ENCODE measurements at regions not wholly inside any gene's neighbourhood (a gene's known extent, or its start where the extent isn't known, plus 50 kb on each side); places are given as distances from the start of the nearest gene placed in this dataset.

GRCh38 chr7:121525155-121525819, 129.2 kb upstream of the FAM3C start:
- no peak for DNase-seq (ENCODE audit: low spot score)

- DNase-seq (ENCODE audit: low spot score) = no peak
These were observed 125.7 kb upstream of the FAM3C start for GRCh38 chr7:121521711-121522400.

- DNase-seq (ENCODE audit: low spot score) = no peak
These were observed 124.8 kb upstream of the FAM3C start for GRCh38 chr7:121520911-121521310.

- DNase-seq (ENCODE audit: low spot score) = no peak
These were observed 123.7 kb upstream of the FAM3C start for GRCh38 chr7:121519548-121520521.

- DNase-seq (ENCODE audit: low spot score) = no peak
These were observed 121.5 kb upstream of the FAM3C start for GRCh38 chr7:121517591-121517990.

- DNase-seq (ENCODE audit: low spot score) = no peak
These were observed 120.7 kb upstream of the FAM3C start for GRCh38 chr7:121516821-121517220.

GRCh38 chr7:121515630-121516401, 119.7 kb upstream of the FAM3C start:
- no peak for DNase-seq (ENCODE audit: low spot score)

- DNase-seq (ENCODE audit: low spot score) = no peak
These were observed 119.1 kb upstream of the FAM3C start for GRCh38 chr7:121515229-121515628.

- DNase-seq (ENCODE audit: low spot score) = no peak
These were observed 117.0 kb upstream of the FAM3C start for GRCh38 chr7:121513105-121513504.

DNA sequence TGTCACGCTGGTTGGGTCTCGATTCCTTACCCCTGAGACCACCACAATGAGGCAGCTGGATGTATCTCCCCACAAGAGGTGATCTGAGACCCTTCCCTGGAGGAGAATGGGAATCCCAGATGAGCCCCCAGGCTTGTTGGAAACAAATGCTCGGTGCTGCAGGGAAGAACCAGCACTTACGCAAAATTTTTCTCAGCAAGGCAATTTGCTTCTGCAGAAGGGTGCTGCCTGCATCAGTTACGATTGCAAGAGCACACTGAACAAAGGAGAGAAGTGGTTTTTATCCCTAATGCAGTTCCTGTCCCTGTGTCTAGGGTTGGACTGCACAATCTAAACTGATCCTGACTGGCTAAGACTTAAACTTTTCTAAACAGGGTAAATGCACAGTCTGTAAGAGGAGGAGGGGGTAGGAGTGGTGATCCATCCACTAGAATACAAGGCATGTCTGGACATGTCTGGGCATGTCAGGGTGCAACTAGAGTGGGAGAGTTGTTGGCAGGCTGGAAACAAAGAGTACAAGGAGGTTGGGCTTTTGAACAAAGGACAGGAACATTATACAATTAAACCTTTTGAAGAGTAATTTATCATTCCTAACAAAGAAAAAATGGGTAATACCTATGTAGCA, 114.9 kb upstream of the FAM3C start:
- DNase-seq (ENCODE audit: low spot score) = no peak

DNA sequence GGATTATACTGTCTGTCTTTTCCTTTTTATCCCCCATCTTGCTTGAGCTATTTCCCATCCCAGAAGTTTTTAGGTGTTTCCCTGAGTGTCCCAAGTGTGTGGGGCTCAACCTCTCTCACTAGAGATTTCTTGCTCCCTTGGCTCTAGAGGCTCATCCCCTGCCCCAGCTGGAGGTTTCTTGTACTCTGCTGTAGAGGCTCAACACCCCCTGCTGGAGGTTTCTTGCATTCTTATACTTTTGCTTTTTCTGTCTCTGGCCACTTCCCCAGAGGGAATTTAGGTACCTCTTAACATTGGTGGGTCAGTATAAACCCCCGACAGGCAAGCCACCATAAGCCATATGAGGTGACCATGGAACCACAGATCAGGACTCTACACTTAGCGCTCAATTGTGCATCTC, 114.2 kb upstream of the FAM3C start:
- DNase-seq (ENCODE audit: low spot score) = no peak

GRCh38 chr7:121505540-121506182, 109.6 kb upstream of the FAM3C start:
- no peak for DNase-seq (ENCODE audit: low spot score)

DNA sequence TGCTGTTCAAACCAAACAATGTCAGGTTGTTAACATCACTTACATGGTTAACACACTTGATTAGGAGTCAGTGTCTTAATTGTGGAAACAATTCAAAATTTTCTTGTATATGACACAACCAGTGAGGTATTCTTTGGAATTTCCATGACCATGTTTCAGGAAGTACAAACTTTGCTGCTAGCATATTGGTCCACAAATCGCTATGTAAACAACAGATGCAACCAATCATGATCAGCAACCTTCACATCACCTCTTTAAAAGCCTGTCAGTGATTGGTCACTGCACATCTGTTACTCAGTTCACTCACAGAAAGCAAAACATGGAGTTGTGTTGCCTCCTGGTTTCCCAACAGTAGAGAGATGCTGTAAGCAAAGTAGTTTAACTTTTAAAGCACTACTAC, 108.9 kb upstream of the FAM3C start:
- DNase-seq (ENCODE audit: low spot score) = no peak

GRCh38 chr7:121504482-121504881, 108.4 kb upstream of the FAM3C start:
- no peak for DNase-seq (ENCODE audit: low spot score)

GRCh38 chr7:121503730-121504129, 107.6 kb upstream of the FAM3C start:
- no peak for DNase-seq (ENCODE audit: low spot score)

GRCh38 chr7:121503039-121503438, 106.9 kb upstream of the FAM3C start:
- DNase-seq (ENCODE audit: low spot score) = no peak

DNA sequence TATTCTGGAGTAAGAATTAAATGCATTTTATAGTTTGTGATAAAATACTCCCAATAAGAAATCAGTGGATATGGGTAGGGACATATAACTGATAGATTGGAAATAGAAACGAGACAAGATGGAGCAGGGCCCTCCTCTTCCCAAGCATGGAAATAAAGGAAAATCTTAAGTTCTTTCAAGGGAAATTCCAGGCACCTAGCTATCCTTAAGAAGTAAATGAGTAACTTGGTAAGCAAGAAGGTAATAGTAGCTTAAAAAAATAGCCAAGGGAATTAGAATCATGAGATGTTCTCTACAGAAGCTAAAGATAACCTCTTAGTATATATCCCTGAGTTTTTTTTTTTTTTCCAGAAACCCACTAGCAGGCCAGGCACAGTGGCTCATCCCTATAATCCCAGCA, 105.5 kb upstream of the FAM3C start:
- no peak for DNase-seq (ENCODE audit: low spot score)

- no peak for DNase-seq (ENCODE audit: low spot score)
These were observed 104.4 kb upstream of the FAM3C start for GRCh38 chr7:121500360-121501058.

GRCh38 chr7:121499624-121500023, 103.5 kb upstream of the FAM3C start:
- DNase-seq (ENCODE audit: low spot score) = no peak

- DNase-seq (ENCODE audit: low spot score) = no peak
These were observed 102.7 kb upstream of the FAM3C start for GRCh38 chr7:121498816-121499215.
